Stimulated activated CD8-positive, alpha-beta memory T cell treated with anti-CD3 and anti-CD28 coated beads, Interleukin-4, amount 100 ng/mL, for 48 hours (primary cell): ENCODE measurements at regions not wholly inside any gene's neighbourhood (a gene's known extent, or its start where the extent isn't known, plus 50 kb on each side); places are given as distances from the start of the nearest gene placed in this dataset.

Experiments used
- DNase-seq: peaks from one replicate; pipeline ENCODE4 v3.0.0-alpha.2; 2020

DNA sequence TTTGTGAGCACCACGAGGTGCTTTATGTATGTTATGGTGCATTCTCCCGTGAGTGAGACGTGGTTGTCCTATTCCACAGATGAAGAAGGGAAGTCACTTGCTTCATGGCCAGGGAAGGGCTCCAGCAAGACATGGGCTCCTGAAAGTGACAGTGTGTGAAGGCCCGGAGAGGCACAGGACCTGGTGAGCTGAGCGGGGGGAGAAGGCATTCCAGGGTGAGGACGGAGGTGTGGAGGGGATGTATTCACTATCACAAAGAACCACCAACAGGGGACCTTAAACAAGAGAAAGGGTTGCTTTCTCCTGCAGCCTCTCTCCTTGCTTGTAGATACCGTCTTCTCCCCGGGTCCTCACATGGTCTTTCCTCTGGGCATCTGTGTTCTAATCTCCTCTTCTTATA is 139.1 kb downstream of the FBLN2 start:
- no peak for DNase-seq
